GM12875 (cell line): ENCODE measurements at regions not wholly inside any gene's neighbourhood (a gene's known extent, or its start where the extent isn't known, plus 50 kb on each side); places are given as distances from the start of the nearest gene placed in this dataset.

Source experiments
- H3K4me3 ChIP-seq: one replicate; pipeline ENCODE4 v1.5.1; 2011; ENCODE audit warnings: low read depth, low read length, control low read depth
- CTCF ChIP-seq: IDR thresholded peaks from 2 replicates; pipeline ENCODE4 v1.5.1; 2011; ENCODE audit warnings: low read depth, mild to moderate bottlenecking, control low read depth, inconsistent platforms, low read length, moderate library complexity, borderline replicate concordance; ENCODE audit not compliant: insufficient read depth

- TF ChIP-seq CTCF = no peak
Measured at GRCh38 chr5:4628645-4629385, 511.3 kb upstream of the ADAMTS16 start.

GRCh38 chr5:4630031-4630430 lies 510.1 kb upstream of the ADAMTS16 start:
- TF ChIP-seq CTCF = no peak
- no peak overlapping the region for H3K4me3 ChIP-seq

More at GRCh38 chr5:4628645-4629385, 511.3 kb upstream of the ADAMTS16 start:
- H3K4me3 ChIP-seq = no peak overlapping the region

- H3K4me3 ChIP-seq = no peak overlapping the region
- TF ChIP-seq CTCF = no peak
Measured at GRCh38 chr5:4634342-4634741, 505.8 kb upstream of the ADAMTS16 start.

GRCh38 chr5:4636378-4636777 lies 503.8 kb upstream of the ADAMTS16 start:
- no peak overlapping the region for H3K4me3 ChIP-seq
- TF ChIP-seq CTCF = no peak

GRCh38 chr5:4639946-4640345 lies 500.2 kb upstream of the ADAMTS16 start:
- TF ChIP-seq CTCF = no peak
- no peak overlapping the region for H3K4me3 ChIP-seq

GRCh38 chr5:4640795-4641194 lies 499.3 kb upstream of the ADAMTS16 start:
- no peak overlapping the region for H3K4me3 ChIP-seq
- TF ChIP-seq CTCF = no peak

GRCh38 chr5:4642525-4642924 lies 497.6 kb upstream of the ADAMTS16 start:
- no peak for TF ChIP-seq CTCF
- no peak overlapping the region for H3K4me3 ChIP-seq
